ENCODE measurements at regions not wholly inside any gene's neighbourhood (a gene's known extent, or its start where the extent isn't known, plus 50 kb on each side); places are given as distances from the start of the nearest gene placed in this dataset.

- no peak overlapping the region for H3K27ac ChIP-seq
- no peak for TF ChIP-seq CTCF (IDR thresholded peaks at IDR 0.05 in 4 of 5, conservative IDR thresholded peaks at IDR 0.05 in 1 of 5)
- no peak for TF ChIP-seq POLR2A (IDR thresholded peaks at IDR 0.05)
- intact Hi-C loops (cut with DNase I; ENCODE audit: low total_unique reads), result no loop called here
- H3K4me1 ChIP-seq, result no peaks in the 10 kb centered on the region
- in situ Hi-C loops (cut with MboI; ENCODE audit: low sequenced_read_pairs in 4 of 4), result no loop called here
- DNase-seq (no peak), ATAC-seq (no peak)
- H3K27me3 ChIP-seq, result no peaks in the 10 kb centered on the region
- no peaks in the 10 kb centered on the region for H3K36me3 ChIP-seq
- no peaks in the 10 kb centered on the region for H3K9me3 ChIP-seq
- H3K4me3 ChIP-seq, result no peak overlapping the region
These were observed 588.4 kb downstream of the METTL15 start for GRCh38 chr11:28696591-28696990.

- Histone ChIP-seq H3K4me1 (no peaks in the 10 kb centered on the region), H3K27me3 (no peaks in the 10 kb centered on the region), H3K9me3 (no peaks in the 10 kb centered on the region), H3K4me3 (no peak overlapping the region), H3K27ac (no peak overlapping the region), H3K36me3 (no peaks in the 10 kb centered on the region)
- TF ChIP-seq POLR2A (IDR thresholded peaks at IDR 0.05) (no peak), CTCF (IDR thresholded peaks at IDR 0.05 in 4 of 5, conservative IDR thresholded peaks at IDR 0.05 in 1 of 5) (no peak)
- in situ Hi-C loops (cut with MboI; ENCODE audit: low sequenced_read_pairs in 4 of 4) (no loop called here), intact Hi-C loops (cut with DNase I; ENCODE audit: low total_unique reads) (no loop called here)
- no peak for DNase-seq
- no peak for ATAC-seq
These were observed 582.6 kb downstream of the METTL15 start for GRCh38 chr11:28690746-28691145.

- H3K4me1 ChIP-seq, result no peaks in the 10 kb centered on the region
- H3K36me3 ChIP-seq, result no peaks in the 10 kb centered on the region
- ATAC-seq (no peak), DNase-seq (no peak)
- H3K4me3 ChIP-seq, result no peak overlapping the region
- intact Hi-C loops (cut with DNase I; ENCODE audit: low total_unique reads) (no loop called here), in situ Hi-C loops (cut with MboI; ENCODE audit: low sequenced_read_pairs in 4 of 4) (no loop called here)
- no peak overlapping the region for H3K27ac ChIP-seq
- TF ChIP-seq POLR2A (IDR thresholded peaks at IDR 0.05) (no peak), CTCF (IDR thresholded peaks at IDR 0.05 in 4 of 5, conservative IDR thresholded peaks at IDR 0.05 in 1 of 5) (no peak)
- no peaks in the 10 kb centered on the region for H3K9me3 ChIP-seq
- H3K27me3 ChIP-seq, result no peaks in the 10 kb centered on the region
These were observed 575.9 kb downstream of the METTL15 start for GRCh38 chr11:28684011-28684586.

GRCh38 chr11:28679795-28680468, 571.7 kb downstream of the METTL15 start:
- no peaks in the 10 kb centered on the region for H3K36me3 ChIP-seq
- H3K9me3 ChIP-seq, result no peaks in the 10 kb centered on the region
- TF ChIP-seq CTCF (IDR thresholded peaks at IDR 0.05 in 4 of 5, conservative IDR thresholded peaks at IDR 0.05 in 1 of 5) (no peak), POLR2A (IDR thresholded peaks at IDR 0.05) (no peak)
- H3K27ac ChIP-seq, result no peak overlapping the region
- no peak for DNase-seq
- no peak overlapping the region for H3K4me3 ChIP-seq
- intact Hi-C loops (cut with DNase I; ENCODE audit: low total_unique reads) (no loop called here), in situ Hi-C loops (cut with MboI; ENCODE audit: low sequenced_read_pairs in 4 of 4) (no loop called here)
- no peaks in the 10 kb centered on the region for H3K4me1 ChIP-seq
- H3K27me3 ChIP-seq, result no peaks in the 10 kb centered on the region
- no peak for ATAC-seq
